ENCODE measurements at regions not wholly inside any gene's neighbourhood (a gene's known extent, or its start where the extent isn't known, plus 50 kb on each side); places are given as distances from the start of the nearest gene placed in this dataset.

DNA sequence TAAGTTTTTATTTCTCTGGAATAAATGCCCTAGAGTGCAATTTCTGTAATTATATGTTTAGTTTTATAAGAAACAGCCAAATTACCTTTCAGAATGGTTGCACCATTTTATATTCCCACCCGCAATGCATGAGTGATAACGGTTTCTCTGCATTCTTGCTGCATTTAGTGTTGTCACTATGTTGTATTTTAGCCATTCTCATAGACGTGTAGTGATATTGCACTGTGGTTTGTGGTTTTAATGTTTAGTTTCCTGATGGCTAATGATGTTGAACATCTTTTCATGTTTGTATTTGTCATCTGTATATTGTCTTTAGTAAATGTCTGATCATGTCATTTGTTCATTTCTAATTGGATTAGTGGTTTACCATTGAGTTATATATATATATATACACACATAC, 73.0 kb upstream of the GOLIM4 start:
- TF ChIP-seq, protein P1, sequence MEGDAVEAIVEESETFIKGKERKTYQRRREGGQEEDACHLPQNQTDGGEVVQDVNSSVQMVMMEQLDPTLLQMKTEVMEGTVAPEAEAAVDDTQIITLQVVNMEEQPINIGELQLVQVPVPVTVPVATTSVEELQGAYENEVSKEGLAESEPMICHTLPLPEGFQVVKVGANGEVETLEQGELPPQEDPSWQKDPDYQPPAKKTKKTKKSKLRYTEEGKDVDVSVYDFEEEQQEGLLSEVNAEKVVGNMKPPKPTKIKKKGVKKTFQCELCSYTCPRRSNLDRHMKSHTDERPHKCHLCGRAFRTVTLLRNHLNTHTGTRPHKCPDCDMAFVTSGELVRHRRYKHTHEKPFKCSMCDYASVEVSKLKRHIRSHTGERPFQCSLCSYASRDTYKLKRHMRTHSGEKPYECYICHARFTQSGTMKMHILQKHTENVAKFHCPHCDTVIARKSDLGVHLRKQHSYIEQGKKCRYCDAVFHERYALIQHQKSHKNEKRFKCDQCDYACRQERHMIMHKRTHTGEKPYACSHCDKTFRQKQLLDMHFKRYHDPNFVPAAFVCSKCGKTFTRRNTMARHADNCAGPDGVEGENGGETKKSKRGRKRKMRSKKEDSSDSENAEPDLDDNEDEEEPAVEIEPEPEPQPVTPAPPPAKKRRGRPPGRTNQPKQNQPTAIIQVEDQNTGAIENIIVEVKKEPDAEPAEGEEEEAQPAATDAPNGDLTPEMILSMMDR (IDR thresholded peaks at IDR 0.05), result no peak
- TF ChIP-seq POLR2A (IDR thresholded peaks at IDR 0.05), result no peak

All from right lobe of liver (tissue), 4 donors.